ENCODE measurements at regions not wholly inside any gene's neighbourhood (a gene's known extent, or its start where the extent isn't known, plus 50 kb on each side); places are given as distances from the start of the nearest gene placed in this dataset.

DNA sequence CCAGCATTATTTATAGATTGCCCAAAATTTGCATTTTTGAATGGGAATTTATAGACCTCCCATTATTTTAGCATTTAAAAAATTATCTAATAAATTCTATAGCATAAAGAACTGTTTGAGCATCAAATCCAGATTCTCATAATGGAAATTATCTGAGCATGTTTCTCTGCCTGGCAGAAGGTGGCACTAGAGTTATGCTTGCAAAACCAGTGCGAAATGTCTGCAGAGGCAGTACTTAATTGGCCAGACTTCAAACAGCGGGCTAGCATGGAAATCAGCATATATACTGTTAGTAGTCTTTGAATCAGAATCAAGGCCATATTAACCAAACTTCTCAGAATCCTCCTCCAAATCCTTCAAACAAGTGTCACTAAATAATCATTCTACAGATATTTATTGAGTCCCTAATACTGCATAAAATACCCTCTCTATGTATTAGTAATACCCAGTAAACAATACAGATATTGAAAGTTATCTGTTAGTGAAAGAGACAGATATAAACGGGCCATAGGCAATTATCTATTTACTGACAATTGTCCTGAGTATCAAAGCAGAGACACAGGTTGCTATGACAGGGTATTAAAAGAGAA, 78.7 kb upstream of the DCLK2 start:
- no peak overlapping the region for H3K4me3 Mint-ChIP-seq (ENCODE audit: low read depth, unreplicated experiment)
- TF ChIP-seq, protein P1, sequence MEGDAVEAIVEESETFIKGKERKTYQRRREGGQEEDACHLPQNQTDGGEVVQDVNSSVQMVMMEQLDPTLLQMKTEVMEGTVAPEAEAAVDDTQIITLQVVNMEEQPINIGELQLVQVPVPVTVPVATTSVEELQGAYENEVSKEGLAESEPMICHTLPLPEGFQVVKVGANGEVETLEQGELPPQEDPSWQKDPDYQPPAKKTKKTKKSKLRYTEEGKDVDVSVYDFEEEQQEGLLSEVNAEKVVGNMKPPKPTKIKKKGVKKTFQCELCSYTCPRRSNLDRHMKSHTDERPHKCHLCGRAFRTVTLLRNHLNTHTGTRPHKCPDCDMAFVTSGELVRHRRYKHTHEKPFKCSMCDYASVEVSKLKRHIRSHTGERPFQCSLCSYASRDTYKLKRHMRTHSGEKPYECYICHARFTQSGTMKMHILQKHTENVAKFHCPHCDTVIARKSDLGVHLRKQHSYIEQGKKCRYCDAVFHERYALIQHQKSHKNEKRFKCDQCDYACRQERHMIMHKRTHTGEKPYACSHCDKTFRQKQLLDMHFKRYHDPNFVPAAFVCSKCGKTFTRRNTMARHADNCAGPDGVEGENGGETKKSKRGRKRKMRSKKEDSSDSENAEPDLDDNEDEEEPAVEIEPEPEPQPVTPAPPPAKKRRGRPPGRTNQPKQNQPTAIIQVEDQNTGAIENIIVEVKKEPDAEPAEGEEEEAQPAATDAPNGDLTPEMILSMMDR (IDR thresholded peaks at IDR 0.05; ENCODE audit: unreplicated experiment), result no peak
- no peaks in the 10 kb centered on the region for H3K9me3 Mint-ChIP-seq (ENCODE audit: low read depth, unreplicated experiment)
- intact Hi-C loops (cut with micrococcal nuclease; ENCODE audit: unreplicated experiment), result loop anchor here (2.0 kb wide), 1 partner anchor 209 kb away; no protein-coding TSS in a partner anchor
- DNase-seq, result peak; percentile 25
- no peaks in the 10 kb centered on the region for H3K27me3 Mint-ChIP-seq (ENCODE audit: unreplicated experiment)
- no peak overlapping the region for H3K27ac Mint-ChIP-seq (ENCODE audit: unreplicated experiment)
- BruUV-seq (replicated peaks), result no TSS peak
- H3K36me3 Mint-ChIP-seq (ENCODE audit: insufficient read depth, unreplicated experiment), result no peaks in the 10 kb centered on the region
- CTCF ChIA-PET, result no interaction called here
- peaks cover 15% of the 10 kb centered on the region for H3K4me1 Mint-ChIP-seq (ENCODE audit: low read depth, unreplicated experiment)

DNA sequence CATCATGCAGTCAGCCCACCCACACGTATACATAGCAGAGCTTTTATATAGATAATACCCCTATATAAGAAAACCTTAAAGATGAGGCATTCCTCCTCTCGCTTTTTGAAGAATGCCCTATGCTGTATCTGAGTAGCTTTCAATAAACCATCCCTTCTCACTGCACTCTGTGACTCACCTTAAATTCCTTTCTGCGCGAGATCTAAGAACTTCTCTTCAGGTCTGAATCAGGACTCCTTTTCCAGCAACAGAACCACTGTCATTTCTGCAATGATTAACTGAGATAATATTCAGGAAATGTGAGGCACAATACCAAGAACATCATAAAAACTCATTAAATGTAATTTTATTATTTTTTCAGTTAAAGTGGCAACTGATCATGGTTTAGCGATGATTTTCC, 76.4 kb upstream of the DCLK2 start:
- Mint-ChIP-seq H3K4me1 (ENCODE audit: low read depth, unreplicated experiment) (peaks cover 15% of the 10 kb centered on the region), H3K4me3 (ENCODE audit: low read depth, unreplicated experiment) (no peak overlapping the region), H3K36me3 (ENCODE audit: insufficient read depth, unreplicated experiment) (no peaks in the 10 kb centered on the region), H3K27ac (ENCODE audit: unreplicated experiment) (no peak overlapping the region), H3K27me3 (ENCODE audit: unreplicated experiment) (no peaks in the 10 kb centered on the region), H3K9me3 (ENCODE audit: low read depth, unreplicated experiment) (no peaks in the 10 kb centered on the region)
- CTCF ChIA-PET, result no interaction called here
- TF ChIP-seq, protein P1 (IDR thresholded peaks at IDR 0.05; ENCODE audit: unreplicated experiment), result no peak
- intact Hi-C loops (cut with micrococcal nuclease; ENCODE audit: unreplicated experiment), result no loop called here
- no TSS peak for BruUV-seq (replicated peaks)
- DNase-seq, result no peak

DNA sequence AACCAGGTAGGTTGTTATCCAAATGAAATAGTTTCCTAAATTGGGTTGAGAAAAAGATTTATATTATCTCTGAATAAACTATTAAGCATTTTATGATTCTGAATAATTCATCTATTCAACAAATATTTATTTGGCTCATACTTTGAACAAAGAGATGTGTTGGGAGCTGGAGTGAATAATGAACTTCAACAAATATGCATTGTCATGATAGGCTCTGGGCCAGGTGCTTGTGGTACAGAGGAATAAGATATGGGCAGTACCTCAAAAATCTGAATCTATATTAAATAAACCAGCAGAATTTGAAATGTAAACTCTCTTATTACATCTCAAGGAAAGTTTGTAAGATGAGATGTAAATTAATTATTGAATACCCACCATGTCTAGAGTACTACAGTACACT, 75.7 kb upstream of the DCLK2 start:
- H3K4me1 Mint-ChIP-seq (ENCODE audit: low read depth, unreplicated experiment), result peaks cover 8% of the 10 kb centered on the region
- no peaks in the 10 kb centered on the region for H3K36me3 Mint-ChIP-seq (ENCODE audit: insufficient read depth, unreplicated experiment)
- no peak for DNase-seq
- no TSS peak for BruUV-seq (replicated peaks)
- CTCF ChIA-PET, result no interaction called here
- no peak overlapping the region for H3K27ac Mint-ChIP-seq (ENCODE audit: unreplicated experiment)
- no peaks in the 10 kb centered on the region for H3K27me3 Mint-ChIP-seq (ENCODE audit: unreplicated experiment)
- no peaks in the 10 kb centered on the region for H3K9me3 Mint-ChIP-seq (ENCODE audit: low read depth, unreplicated experiment)
- intact Hi-C loops (cut with micrococcal nuclease; ENCODE audit: unreplicated experiment), result no loop called here
- H3K4me3 Mint-ChIP-seq (ENCODE audit: low read depth, unreplicated experiment), result no peak overlapping the region
- TF ChIP-seq, protein P1 (IDR thresholded peaks at IDR 0.05; ENCODE audit: unreplicated experiment), result no peak

DNA sequence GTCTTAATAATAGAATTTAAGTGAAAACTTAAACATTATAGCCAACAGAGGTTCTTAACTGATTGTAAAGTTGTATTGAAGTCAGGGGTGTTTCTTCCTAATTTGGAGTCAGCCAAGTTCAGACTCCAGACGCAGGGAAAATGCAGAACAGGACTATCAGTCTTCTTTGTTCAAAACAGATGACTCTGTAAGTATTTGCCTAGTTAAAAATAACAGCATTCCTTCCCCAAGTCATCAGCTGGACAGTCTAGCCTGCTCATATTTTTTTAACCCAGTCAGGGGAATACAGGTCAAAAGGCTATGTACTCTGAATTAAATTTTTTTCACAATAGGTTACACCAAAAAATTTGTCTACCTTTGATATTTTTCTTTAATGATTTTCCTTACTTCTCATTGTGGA, 73.8 kb upstream of the DCLK2 start:
- DNase-seq, result no peak
- no peaks in the 10 kb centered on the region for H3K9me3 Mint-ChIP-seq (ENCODE audit: low read depth, unreplicated experiment)
- TF ChIP-seq, protein P1 (IDR thresholded peaks at IDR 0.05; ENCODE audit: unreplicated experiment), result no peak
- no peaks in the 10 kb centered on the region for H3K4me1 Mint-ChIP-seq (ENCODE audit: low read depth, unreplicated experiment)
- no peaks in the 10 kb centered on the region for H3K36me3 Mint-ChIP-seq (ENCODE audit: insufficient read depth, unreplicated experiment)
- no TSS peak for BruUV-seq (replicated peaks)
- H3K27me3 Mint-ChIP-seq (ENCODE audit: unreplicated experiment), result no peaks in the 10 kb centered on the region
- intact Hi-C loops (cut with micrococcal nuclease; ENCODE audit: unreplicated experiment), result no loop called here
- CTCF ChIA-PET, result interaction anchor here (0.6 kb wide), 1 partner anchor 43 kb away, joined by 4 read pairs; no protein-coding TSS in a partner anchor
- H3K27ac Mint-ChIP-seq (ENCODE audit: unreplicated experiment), result no peak overlapping the region
- no peak overlapping the region for H3K4me3 Mint-ChIP-seq (ENCODE audit: low read depth, unreplicated experiment)

Data from Calu3 (cell line).